ENCODE measurements at regions not wholly inside any gene's neighbourhood (a gene's known extent, or its start where the extent isn't known, plus 50 kb on each side); places are given as distances from the start of the nearest gene placed in this dataset.

DNA sequence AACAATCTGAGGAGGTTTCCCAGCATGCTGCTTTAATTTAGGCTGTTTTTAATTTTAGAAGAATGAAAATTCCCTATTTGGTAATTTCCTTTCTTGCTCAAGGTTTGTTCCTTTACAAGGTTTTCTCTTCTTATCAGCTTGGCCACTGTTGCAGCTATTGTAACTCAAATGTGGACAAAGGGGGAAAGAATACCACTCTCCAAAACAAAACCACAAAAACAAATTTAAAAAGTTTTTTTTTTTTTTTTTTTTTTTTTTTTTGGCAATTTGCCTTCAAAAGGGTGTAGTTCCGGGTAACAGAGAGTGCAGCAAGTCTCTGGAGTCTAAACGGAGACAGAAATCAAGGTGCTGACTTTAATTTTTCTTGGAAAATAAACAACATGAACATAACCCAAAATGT, 306.4 kb upstream of the ARGLU1 start:
- TF ChIP-seq, protein P1, sequence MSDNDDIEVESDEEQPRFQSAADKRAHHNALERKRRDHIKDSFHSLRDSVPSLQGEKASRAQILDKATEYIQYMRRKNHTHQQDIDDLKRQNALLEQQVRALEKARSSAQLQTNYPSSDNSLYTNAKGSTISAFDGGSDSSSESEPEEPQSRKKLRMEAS (IDR thresholded peaks at IDR 0.05; ENCODE audit: insufficient read depth, insufficient read length) = no peak
- TF ChIP-seq, protein P2, sequence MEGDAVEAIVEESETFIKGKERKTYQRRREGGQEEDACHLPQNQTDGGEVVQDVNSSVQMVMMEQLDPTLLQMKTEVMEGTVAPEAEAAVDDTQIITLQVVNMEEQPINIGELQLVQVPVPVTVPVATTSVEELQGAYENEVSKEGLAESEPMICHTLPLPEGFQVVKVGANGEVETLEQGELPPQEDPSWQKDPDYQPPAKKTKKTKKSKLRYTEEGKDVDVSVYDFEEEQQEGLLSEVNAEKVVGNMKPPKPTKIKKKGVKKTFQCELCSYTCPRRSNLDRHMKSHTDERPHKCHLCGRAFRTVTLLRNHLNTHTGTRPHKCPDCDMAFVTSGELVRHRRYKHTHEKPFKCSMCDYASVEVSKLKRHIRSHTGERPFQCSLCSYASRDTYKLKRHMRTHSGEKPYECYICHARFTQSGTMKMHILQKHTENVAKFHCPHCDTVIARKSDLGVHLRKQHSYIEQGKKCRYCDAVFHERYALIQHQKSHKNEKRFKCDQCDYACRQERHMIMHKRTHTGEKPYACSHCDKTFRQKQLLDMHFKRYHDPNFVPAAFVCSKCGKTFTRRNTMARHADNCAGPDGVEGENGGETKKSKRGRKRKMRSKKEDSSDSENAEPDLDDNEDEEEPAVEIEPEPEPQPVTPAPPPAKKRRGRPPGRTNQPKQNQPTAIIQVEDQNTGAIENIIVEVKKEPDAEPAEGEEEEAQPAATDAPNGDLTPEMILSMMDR (IDR thresholded peaks at IDR 0.05; ENCODE audit: extremely low read depth in 1 of 2, insufficient read depth in 1 of 2, low read depth in 1 of 2, low read length in 2 of 2) = no peak
- TF ChIP-seq POLR2AphosphoS5 (IDR thresholded peaks at IDR 0.05; ENCODE audit: insufficient read depth, low read depth, low read length) = no peak
